Upper lobe of right lung (tissue), 1 donor: ENCODE measurements at regions not wholly inside any gene's neighbourhood (a gene's known extent, or its start where the extent isn't known, plus 50 kb on each side); places are given as distances from the start of the nearest gene placed in this dataset.
"Not testable (repeated sequence)": the region's sequence is repeated elsewhere in the genome, so short reads cannot be mapped to it uniquely, and the experiment has no call there.

ENCODE experiments used
- ATAC-seq: fragments of 200-7000 bp; cut with Tn5 transposase; one replicate; pipeline ENCODE4 v1.9.1; 2020; ENCODE audit warnings: mild to moderate bottlenecking, moderate library complexity
- DNase-seq: peaks from one replicate; pipeline ENCODE4 v3.0.0-alpha.2; 2020
- H3K27ac ChIP-seq: fragments of 200-600 bp; one replicate; pipeline ENCODE4 v1.8.0; 2022
- H3K27me3 ChIP-seq: fragments of 200-600 bp; one replicate; pipeline ENCODE4 v1.8.0; 2022; ENCODE audit warnings: mild to moderate bottlenecking
- H3K36me3 ChIP-seq: fragments of 200-600 bp; one replicate; pipeline ENCODE4 v1.8.0; 2022
- H3K4me1 ChIP-seq: fragments of 200-600 bp; one replicate; pipeline ENCODE4 v1.8.0; 2022
- H3K4me3 ChIP-seq: fragments of 200-600 bp; one replicate; pipeline ENCODE4 v1.8.0; 2022; ENCODE audit warnings: mild to moderate bottlenecking
- H3K9me3 ChIP-seq: fragments of 200-600 bp; one replicate; pipeline ENCODE4 v1.8.0; 2022
- intact Hi-C: fragments of 100-400 bp; cut with DNase I; formaldehyde crosslinking; loops from one replicate; pipeline ENCODE4 v1.11.0; 2022
- TF ChIP-seq, protein P1 (sequence below): fragments of 200-600 bp; IDR thresholded peaks from one replicate; pipeline ENCODE4 v1.8.0; 2022; ENCODE audit warnings: antibody characterized with exemption
- donor health status: DM: no; HTN: yes; CAD: no; lungs with severe emphysema.

DNA sequence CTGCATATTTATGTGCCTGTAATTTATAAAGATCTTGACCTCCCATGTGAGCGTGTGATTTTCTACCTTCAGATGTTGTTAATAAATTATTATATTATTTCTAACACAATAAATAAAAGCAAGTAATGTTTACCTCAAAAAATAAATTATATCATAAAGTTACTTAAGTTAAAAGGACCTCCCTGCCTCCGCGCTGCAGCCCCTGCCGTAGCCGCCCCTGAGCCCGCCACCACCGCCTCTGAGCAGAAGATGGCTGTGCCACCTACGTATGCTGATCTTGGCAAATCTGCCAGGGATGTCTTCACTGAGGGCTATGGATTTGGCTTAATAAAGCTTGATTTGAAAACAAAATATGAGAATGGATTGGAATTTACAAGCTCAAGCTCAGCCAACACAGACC, 119.6 kb upstream of the BRWD3 start:
- Histone ChIP-seq H3K27ac (no peak overlapping the region), H3K27me3 (no peaks in the 10 kb centered on the region), H3K4me1 (no peaks in the 10 kb centered on the region), H3K9me3 (no peaks in the 10 kb centered on the region), H3K4me3 (no peak overlapping the region), H3K36me3 (no peaks in the 10 kb centered on the region)
- TF ChIP-seq, protein P1, sequence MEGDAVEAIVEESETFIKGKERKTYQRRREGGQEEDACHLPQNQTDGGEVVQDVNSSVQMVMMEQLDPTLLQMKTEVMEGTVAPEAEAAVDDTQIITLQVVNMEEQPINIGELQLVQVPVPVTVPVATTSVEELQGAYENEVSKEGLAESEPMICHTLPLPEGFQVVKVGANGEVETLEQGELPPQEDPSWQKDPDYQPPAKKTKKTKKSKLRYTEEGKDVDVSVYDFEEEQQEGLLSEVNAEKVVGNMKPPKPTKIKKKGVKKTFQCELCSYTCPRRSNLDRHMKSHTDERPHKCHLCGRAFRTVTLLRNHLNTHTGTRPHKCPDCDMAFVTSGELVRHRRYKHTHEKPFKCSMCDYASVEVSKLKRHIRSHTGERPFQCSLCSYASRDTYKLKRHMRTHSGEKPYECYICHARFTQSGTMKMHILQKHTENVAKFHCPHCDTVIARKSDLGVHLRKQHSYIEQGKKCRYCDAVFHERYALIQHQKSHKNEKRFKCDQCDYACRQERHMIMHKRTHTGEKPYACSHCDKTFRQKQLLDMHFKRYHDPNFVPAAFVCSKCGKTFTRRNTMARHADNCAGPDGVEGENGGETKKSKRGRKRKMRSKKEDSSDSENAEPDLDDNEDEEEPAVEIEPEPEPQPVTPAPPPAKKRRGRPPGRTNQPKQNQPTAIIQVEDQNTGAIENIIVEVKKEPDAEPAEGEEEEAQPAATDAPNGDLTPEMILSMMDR, result no peak
- ATAC-seq (no peak), DNase-seq (no peak)
- intact Hi-C loops, result no loop called here

DNA sequence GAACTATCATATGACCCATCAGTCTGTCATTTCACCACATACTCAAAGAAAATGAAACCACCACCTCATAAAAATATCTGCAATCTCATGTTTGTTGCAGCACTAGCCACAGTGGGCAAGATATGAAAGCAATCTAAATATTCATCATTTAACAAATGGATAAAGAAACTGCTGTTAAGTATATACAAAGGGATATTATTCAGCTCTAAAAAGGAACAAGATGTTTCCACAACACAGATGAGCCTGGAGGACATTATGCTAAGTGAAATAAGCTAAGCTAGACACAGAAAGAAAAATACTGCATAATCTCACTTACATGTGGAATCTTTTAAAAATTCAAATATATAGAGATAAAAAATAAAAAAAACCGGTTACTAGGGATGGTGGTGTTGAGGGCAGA, 108.2 kb upstream of the BRWD3 start:
- Histone ChIP-seq H3K36me3 (no peaks in the 10 kb centered on the region), H3K27ac (no peak overlapping the region), H3K4me1 (no peaks in the 10 kb centered on the region), H3K9me3 (no peaks in the 10 kb centered on the region), H3K27me3 (no peaks in the 10 kb centered on the region), H3K4me3 (no peak overlapping the region)
- intact Hi-C loops, result no loop called here
- DNase-seq, result no peak
- ATAC-seq, result no peak
- TF ChIP-seq, protein P1, result no peak

DNA sequence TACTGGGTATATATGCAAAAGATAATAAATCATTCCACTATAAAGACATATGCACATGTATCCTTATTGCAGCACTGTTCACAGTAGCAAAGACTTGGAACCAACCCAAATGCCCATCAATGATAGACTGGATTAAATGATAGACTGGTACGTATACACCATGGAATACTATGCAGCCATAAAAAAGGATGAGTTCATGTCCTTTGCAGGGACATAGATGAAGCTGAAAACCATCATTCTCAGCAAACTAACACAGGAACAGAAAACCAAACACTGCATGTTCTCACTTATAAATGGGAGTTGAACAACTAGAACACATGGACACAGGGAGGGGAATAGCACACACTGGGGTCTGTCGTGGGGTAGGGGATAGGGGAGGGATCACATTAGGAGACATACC, 102.7 kb upstream of the BRWD3 start:
- DNase-seq, H3K4me3 ChIP-seq, H3K4me1 ChIP-seq, ATAC-seq, H3K27me3 ChIP-seq, H3K36me3 ChIP-seq, H3K27ac ChIP-seq, H3K9me3 ChIP-seq, intact Hi-C loops: not testable (repeated sequence)

DNA sequence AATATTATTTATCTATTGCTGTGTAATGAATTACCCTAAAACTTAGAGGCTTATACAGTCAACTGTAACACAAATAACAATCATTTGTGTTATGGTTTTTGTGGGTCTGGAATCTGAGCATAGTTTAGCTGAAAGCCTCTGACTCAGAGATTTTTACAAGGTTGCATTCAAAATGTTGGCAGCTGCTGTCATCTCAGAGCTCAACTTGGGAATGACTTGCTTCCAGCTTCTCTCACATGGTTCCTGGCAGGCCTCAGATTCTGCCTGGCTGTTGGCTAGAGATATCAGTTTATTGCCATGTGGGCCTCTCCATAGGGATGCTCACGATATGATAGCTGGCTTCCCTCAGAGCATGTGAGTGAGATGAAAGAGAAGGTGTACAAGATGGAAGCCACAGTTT, 70.2 kb upstream of the BRWD3 start:
- Histone ChIP-seq H3K27me3 (no peaks in the 10 kb centered on the region), H3K4me1 (no peaks in the 10 kb centered on the region), H3K27ac (no peak overlapping the region), H3K4me3 (no peak overlapping the region), H3K9me3 (no peaks in the 10 kb centered on the region), H3K36me3 (no peaks in the 10 kb centered on the region)
- intact Hi-C loops, result no loop called here
- no peak for ATAC-seq
- TF ChIP-seq, protein P1, result no peak
- DNase-seq, result no peak

DNA sequence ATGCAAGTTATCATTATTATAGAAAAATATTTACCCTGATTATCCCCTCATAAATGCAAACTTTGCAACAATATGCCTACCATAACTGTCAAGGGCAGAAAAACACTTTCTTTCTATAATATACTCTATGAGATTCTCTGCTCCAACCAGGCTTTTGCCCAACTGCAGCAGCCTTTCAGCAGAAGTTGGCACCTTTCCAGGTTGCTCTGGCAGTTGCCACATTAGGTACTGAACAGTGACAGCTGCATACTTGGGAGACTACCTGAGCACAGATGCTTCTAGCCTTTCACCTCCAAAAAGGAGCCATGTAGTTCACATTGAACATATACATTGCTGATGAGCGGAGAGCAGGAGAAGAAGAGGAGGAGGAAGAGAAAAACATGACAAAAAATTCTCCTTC, 69.5 kb upstream of the BRWD3 start:
- H3K4me1 ChIP-seq, result no peaks in the 10 kb centered on the region
- TF ChIP-seq, protein P1, result no peak
- DNase-seq (no peak), ATAC-seq (no peak)
- intact Hi-C loops, result no loop called here
- H3K36me3 ChIP-seq, result no peaks in the 10 kb centered on the region
- no peaks in the 10 kb centered on the region for H3K27me3 ChIP-seq
- H3K27ac ChIP-seq, result no peak overlapping the region
- no peaks in the 10 kb centered on the region for H3K9me3 ChIP-seq
- no peak overlapping the region for H3K4me3 ChIP-seq

DNA sequence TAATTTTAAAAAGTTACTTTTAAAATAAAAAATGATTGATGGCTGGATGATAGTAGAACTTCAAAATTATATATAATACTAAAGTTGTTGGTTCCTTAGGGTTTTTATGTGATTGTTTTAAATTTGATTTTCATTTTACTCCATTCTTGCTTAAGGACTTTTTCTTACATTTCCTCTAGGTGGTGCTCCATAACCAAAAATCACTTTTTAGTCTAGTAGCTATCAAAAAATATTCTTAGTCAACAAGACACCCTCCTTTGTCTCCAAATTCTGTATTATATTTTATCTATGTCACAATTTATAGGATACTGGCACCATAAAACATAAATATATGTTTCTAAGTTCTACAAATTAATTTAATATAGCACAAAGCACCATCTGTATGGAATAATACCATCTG, 67.2 kb upstream of the BRWD3 start:
- Histone ChIP-seq H3K27me3 (no peaks in the 10 kb centered on the region), H3K27ac (no peak overlapping the region), H3K36me3 (no peaks in the 10 kb centered on the region), H3K4me1 (no peaks in the 10 kb centered on the region), H3K4me3 (no peak overlapping the region), H3K9me3 (no peaks in the 10 kb centered on the region)
- ATAC-seq, result no peak
- intact Hi-C loops, result no loop called here
- DNase-seq, result no peak
- TF ChIP-seq, protein P1, result peak; percentile 43
